Stimulated activated CD8-positive, alpha-beta memory T cell treated with anti-CD3 and anti-CD28 coated beads, Interleukin-12 subunit alpha, Interleukin-12 subunit beta, amount 100 ng/mL, for 1 hour (primary cell): ENCODE measurements at regions not wholly inside any gene's neighbourhood (a gene's known extent, or its start where the extent isn't known, plus 50 kb on each side); places are given as distances from the start of the nearest gene placed in this dataset.
A peak's percentile ranks its signal among the peaks of the same experiment; 100 is the strongest.
"Not testable (repeated sequence)": the region's sequence is repeated elsewhere in the genome, so short reads cannot be mapped to it uniquely, and the experiment has no call there.

Experiments
- DNase-seq: peaks from one replicate; pipeline ENCODE4 v3.0.0-alpha.2; 2020; ENCODE audit warnings: low read depth

GRCh38 chr3:11739706-11740105 is 96.0 kb upstream of the VGLL4 start:
- no peak for DNase-seq

GRCh38 chr3:11739123-11739522 is 95.4 kb upstream of the VGLL4 start:
- no peak for DNase-seq

DNA sequence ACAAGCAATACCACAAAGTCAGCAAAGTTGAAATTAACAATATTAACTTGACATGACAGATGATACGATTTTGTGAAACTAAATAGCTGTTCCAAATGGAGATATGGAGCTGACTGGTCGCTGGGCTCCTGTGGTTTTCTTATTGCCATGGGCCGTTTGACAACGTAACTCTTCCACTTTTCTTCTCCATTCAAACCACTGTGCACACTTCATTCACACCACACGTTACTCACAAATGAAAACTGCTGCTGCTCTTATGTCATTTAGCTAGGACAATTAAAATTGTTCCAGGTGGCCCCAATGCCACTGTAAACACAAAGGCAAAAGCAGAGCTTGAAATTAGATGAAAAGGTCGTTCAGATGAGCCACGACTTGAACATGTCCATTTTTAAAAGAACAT is 94.0 kb upstream of the VGLL4 start:
- DNase-seq: no peak

- DNase-seq: no peak
Measured at GRCh38 chr3:11736136-11736833, 92.6 kb upstream of the VGLL4 start.

- no peak for DNase-seq
Measured at GRCh38 chr3:11735638-11736037, 91.9 kb upstream of the VGLL4 start.

- DNase-seq: not testable (repeated sequence)
Measured at GRCh38 chr3:11735111-11735510, 91.4 kb upstream of the VGLL4 start.

DNA sequence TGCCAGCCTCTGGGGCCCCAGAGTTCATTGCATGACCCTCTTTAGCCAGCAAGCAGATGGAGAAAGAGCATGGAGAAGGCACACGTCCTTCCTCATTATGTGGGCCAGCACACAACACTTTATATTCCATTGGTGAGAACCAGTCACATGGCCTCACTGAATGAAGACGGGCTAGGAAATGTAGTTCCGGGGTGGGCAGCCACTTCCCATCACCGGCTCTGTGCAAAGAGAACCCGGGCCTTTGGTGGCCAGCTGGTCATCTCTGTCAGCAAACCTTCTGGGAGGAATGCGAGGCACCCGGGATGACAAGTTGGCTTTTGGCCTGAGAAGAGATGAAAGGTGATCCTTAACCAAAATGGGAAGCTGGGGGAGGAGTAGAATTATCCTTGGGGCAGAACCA is 90.2 kb upstream of the VGLL4 start:
- no peak for DNase-seq

- no peak for DNase-seq
Measured at GRCh38 chr3:11727207-11727606, 83.5 kb upstream of the VGLL4 start.

DNA sequence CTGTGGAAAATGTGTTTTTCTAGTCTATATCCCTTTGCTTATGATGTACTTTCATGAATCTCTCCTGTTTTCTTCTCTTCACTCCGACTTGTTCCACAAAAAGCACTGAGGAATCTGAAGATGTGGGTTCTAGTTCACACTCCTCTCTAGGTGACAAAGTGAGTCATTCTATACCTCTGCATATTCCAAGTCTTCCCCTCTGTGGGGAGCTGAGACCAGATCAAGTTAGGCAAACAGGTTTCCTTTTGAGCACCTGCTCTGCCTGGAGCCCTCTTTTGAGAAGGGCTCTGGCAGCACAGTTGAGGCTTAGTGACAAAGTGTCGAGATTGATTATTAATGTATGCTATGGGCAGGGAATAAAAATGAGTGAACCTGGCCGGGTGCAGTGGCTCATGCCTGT is 82.4 kb upstream of the VGLL4 start:
- no peak for DNase-seq

- DNase-seq: not testable (repeated sequence)
Measured at GRCh38 chr3:11725340-11725641, 81.6 kb upstream of the VGLL4 start.

DNA sequence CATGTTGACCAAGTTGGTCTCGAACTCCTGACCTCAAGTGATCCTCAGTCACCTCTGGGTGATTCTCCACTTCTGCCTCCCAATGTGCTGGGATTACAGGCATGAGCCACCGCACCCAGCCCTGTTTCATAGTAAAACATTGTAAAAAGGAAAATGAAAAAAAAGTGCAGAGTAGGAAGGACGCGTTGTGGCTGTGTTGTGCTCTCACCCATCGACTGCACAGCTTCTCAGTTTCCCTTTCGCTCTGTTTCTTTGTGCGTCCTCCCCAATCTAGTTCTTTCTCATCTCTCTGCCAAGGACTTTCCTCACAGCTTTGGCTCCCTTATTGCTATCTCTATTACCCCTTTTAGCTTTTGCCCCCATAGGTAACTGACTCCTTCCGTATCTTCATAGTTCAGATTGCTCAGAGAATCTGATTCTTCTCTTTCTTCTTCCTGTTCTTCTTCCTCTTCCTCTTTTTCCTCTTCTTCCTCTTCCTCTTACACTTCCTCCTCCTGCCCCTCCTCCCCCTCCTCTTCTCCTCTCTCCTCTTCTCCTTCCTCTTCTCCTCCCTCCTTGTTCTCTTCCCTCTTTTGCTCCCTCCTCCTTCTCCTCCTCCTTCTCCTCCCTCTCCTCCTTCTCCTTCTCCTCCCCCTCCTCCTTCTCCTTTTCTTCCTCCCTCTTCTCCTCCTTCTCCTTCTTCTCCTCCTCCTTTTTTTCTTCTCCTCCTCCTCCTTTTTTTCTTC is 81.1 kb upstream of the VGLL4 start:
- no peak for DNase-seq

DNA sequence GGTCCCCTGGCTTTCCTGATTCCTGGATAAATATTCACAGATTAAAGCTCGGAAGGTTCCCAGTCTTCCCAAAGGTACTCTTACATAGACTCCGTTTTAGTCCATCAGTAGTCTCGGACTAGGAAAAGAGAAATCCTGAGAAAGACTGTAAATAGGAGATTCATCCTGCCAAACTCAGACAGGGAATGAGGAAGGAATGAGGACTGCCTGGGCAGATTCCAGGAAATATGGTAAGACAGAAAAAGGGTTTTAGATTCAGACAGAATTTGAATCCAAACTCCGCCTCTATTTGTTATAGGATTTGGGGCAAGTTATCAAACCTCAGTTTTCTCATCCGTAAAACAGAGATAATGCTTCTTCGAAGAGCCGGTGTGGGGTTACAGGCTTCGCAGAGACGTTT is 77.8 kb upstream of the VGLL4 start:
- no peak for DNase-seq

DNA sequence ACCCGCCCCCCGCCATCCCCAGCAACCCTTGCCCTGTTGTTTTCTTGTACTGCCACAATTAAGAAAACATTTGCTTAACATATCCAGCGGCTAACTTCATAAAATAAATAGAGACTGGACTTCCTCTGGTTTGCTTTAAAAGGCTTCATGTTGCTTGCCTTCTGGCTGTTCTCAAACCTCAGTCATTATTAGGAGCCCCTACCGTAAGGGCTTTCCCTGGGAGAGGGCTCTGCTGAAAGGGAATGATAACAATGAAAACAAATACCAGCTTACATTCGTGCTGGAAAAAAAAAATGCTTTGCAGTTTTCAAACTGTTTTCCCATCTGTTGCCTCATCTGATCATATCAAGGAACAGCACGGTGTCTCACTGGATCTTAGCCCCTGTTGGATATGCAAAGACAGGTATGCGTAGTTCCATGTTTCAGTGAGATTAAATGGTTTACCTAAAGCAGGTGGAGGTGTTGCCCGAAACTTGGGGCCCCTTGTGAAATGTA is 77.2 kb upstream of the VGLL4 start:
- DNase-seq: no peak

- peak; percentile 11 for DNase-seq
Measured at GRCh38 chr3:11720304-11720898, 76.7 kb upstream of the VGLL4 start.

DNA sequence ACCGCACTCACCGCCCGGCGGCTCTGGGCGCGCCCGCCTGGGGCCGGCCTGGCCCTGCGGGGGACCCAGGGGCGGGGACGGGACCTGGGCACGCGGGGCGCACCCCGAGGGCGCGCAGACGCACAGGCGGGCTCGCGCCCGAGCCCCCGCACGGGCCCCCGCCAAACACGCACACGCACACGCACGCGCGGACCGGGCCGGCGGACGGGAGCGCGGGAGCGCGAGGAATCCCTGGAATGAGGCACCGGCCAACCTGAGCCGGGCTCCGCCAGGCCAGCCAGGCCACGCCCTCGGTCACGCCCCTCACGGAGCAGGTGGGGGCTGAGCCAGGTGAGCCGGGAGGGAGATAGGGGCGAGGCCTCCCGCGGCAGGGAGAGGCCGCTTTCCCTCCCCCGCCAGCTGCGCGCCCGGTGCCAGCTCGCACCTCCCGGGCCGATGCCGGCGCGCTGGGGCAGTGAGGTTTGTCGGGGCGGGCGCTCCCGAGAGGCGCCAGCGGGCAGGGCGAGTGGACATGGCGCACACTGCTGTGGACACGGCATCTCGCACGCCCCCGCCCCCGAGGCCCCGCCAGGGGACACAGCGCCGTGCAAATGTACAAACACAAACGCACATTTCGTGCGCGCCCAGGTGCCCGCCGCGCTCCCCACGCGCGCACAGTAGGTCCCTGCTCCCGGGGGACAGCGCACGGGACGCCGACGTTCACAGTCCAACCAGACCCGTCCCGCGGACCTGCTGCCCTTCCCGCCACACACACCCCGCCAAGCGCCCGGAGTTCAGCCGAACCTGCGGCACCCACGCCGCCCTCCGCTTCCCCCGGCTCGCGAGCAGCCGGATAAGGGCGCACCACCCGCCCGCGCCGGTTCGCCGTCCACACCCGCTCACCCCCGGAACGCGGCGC is 75.9 kb upstream of the VGLL4 start:
- peak; percentile 58 for DNase-seq

GRCh38 chr3:11718637-11719405 is 75.1 kb upstream of the VGLL4 start:
- DNase-seq: no peak

- DNase-seq: no peak
Measured at GRCh38 chr3:11717768-11718636, 74.3 kb upstream of the VGLL4 start.

DNA sequence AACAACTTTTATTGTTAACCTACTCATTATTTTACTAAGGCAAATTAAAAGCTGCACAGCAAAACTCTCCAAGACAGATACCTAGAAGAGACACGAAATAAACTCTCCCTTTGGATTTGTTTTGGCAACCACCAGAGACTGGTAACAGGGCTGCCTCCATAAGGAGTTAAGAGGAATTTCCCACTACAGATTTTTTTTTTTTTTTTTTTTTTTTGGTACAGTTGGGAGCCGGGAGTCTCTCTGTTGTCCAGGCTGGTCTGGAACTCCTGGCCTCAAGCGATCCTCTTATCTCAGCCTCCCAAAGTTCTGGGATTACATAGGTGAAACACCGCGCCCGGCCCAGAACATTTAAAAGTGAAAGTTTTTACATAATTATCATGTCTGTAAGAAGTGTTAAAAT is 73.6 kb upstream of the VGLL4 start:
- DNase-seq: no peak

DNA sequence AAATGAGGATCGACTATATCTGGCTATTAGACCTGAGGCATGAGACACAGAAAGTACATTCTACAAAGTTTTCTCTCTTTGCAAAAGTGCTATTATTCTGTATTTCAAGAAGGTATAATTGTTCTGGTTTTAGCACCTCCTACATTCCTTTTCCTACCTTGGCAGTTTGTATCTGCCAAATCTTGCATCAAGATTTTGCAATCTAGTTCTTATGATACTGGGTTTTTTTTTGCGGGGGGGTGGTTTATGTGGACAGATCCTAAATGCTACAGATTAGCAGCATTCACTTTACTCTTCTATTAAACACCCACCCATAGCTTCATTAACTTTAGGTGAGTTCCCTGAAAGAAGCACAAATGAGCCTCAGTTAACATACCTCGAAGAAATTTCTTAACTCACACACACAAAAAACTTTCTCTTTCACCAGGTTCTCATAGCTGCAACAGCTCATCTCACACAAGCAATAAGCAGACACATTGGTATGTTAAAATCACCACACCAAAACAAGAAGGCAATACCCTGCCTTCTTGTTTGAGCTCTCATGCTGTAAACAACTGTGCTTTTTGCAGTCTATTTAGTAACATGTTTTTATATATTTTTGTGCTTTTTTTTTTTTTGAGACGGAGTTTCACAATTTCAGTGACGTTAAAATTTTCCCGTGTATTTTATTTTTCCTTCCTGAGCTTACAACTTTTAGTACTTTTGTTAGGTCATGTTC is 73.0 kb upstream of the VGLL4 start:
- no peak for DNase-seq

DNA sequence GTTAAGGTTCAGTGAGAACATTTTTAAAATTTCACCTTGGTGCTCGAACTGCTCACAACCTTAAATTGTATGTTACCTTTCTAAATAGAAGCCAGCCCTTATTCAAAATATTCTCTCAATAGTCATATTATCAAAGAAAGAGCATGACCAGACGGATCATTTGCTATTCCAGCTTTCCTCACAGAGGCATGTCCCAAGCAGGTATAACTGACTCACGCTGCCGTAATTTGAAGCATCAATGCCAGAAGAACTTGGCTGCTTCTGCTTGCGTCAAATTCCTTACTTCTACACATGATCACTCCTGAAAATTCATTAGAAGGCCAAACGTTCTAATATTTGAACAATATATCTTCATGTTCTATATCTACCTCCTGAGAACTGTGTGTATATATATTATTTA is 69.5 kb upstream of the VGLL4 start:
- DNase-seq: no peak
